OCI-M2 (cell line): ENCODE measurements at regions not wholly inside any gene's neighbourhood (a gene's known extent, or its start where the extent isn't known, plus 50 kb on each side); places are given as distances from the start of the nearest gene placed in this dataset.

Experiments used
- DNase-seq: peaks from one replicate; lab custom pipeline; 2025; ENCODE audit not compliant: unreplicated experiment; lab: John Stamatoyannopoulos, UW

GRCh38 chr3:118810499-118811035 lies 224.1 kb downstream of the IGSF11 start:
- no peak for DNase-seq

- DNase-seq, result no peak
These were observed 223.4 kb downstream of the IGSF11 start for GRCh38 chr3:118811236-118811732.

GRCh38 chr3:118813472-118813871 lies 221.2 kb downstream of the IGSF11 start:
- DNase-seq, result no peak

GRCh38 chr3:118817748-118818165 lies 216.9 kb downstream of the IGSF11 start:
- no peak for DNase-seq

DNA sequence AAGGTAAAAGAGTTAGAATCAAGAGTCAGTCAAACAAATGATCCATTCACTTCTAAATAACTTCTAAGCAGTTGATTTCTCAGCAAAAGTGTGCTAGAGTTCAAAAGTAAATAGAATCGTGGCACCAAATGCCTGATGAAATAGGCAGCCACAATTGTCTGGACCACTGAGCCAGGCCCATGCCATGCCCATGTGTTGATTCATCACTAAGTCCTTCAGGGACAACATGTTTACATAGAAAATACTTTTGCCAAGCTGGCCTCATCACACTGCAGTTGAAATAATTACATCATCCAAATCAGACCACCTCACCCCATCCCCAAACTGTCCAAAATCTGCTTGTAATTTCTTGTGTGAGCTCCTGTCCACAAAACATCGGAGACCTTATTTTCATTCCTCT lies 216.3 kb downstream of the IGSF11 start:
- no peak for DNase-seq

DNA sequence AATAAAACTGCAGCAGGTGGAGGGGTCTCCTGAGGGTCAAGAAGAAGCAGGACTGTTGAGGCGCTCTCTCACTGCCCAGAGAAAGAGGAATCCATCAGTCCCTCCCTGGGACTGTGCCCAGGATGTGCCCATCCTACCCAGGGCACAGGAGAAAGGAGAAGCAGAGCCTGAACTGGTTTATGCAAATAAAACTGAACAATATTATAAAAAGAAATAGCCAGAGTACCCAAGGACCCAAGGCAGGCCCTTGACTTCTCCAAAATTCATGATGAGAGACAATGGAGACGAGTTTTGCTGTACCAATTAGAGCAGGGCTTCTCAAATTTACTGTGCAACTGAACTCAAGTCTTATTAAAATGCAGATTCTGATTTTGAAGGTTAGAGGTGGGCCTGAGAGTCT lies 211.0 kb downstream of the IGSF11 start:
- no peak for DNase-seq

- no peak for DNase-seq
These were observed 207.2 kb downstream of the IGSF11 start for GRCh38 chr3:118827446-118827845.

DNA sequence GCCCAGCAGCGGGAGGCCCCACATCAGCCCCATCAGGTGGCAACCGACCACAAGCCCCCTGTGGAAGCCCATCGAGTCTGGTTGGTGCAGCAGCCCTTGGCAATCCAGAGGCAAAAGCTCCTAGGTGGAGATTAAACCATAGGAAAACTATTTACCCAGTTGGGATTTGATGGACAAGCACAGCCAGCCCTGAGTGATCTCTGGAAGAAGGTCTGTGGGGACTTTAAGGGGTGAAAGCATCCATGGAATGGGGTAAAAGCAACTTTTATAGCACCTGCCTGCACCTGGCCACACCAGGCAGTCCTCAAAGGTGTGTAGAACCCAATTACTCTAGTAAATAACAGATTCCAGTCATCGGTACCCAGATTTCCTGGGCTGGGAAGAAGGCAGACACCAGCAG lies 206.3 kb downstream of the IGSF11 start:
- no peak for DNase-seq

- no peak for DNase-seq
These were observed 201.6 kb downstream of the IGSF11 start for GRCh38 chr3:118833075-118833474.

DNA sequence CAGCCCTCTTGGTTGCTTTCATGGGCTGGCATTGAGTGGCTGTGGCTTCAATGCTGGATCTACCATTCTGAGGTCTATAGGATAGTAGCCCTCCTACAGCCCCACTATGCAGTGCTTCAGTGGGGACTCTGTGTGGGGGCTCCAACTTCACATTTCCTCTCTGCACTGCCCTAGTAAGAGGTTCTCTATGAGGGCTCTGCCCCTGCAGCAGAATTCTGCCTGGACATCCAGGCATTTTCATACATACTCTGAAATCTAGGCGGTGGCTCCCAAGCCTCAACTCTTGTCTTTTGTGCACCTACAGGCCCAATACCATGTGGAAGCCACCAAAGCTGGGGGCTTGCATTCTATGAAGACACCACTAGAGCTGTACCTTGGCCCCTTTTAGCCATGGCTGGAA lies 195.8 kb downstream of the IGSF11 start:
- no peak for DNase-seq

DNA sequence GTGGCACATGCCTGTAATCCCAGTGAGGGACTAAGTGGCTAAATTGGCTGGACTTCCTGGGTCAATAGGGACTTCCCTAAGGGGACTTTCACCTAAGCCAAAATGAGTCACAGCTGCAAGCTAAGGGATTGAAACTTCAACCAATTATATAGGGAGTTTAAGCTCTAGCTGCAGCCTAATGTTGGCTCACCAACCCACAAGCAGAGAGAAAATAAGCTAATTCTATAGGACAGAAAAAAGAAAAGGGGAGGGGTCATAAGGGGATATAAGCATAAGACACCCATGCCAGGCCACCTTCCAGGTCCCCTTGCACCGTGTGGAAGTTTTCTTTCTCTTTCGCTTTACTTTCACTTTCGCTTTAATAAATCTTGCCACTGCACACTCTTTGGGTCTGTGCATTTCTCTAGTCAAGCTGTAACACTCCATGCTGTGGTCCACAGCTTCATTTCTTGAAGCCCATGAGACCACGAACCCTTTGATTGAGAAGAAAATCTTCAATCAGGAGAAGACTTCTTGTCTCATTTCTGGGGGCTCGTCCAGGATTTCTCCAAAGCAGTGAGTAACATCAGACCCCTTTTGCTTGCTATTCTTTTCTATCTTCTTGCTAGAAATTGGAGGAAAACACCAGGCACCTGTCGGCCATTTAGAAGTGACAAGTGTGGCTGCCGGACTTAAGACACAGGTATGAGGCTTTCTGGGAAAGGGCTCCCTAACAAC lies 192.3 kb downstream of the IGSF11 start:
- DNase-seq, result no peak

DNA sequence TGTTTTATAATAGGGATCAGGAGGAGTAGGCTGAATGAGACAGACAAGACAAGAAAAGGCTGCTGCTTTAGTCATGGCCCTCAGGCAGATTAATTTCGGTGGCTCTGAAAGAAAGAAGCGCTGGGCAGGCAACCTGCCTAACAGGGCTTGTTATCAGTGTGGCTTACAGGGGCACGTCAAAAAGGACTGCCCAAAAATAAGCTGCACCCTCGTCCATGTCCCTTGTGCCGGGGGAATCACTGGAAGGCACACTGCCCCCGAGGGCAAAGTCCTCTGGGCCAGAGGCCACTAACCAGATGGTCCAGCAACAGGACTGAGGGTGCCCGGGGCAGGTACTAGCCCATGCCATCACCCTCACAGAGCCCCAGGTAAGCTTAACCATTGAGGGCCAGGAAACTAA lies 188.5 kb downstream of the IGSF11 start:
- no peak for DNase-seq
